ENCODE measurements at regions not wholly inside any gene's neighbourhood (a gene's known extent, or its start where the extent isn't known, plus 50 kb on each side); places are given as distances from the start of the nearest gene placed in this dataset.

DNA sequence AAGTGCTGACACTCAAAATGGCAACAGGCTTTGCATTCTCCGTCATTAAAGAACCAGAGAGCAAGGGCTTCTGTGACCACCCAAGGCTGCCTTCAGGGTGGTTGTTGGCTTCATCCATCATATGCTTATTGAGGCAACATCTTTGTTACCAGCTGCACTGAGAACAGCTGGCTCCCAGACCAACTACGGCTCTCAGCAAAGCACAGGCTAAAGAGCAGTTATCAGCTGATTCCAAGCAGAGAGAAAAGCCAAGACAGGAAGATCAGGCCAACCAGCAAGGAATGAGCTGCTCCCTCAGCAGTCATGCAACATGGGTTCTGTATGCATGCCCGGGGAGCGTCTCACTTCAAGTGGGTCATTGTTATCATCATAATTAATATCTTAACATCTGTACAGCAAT lies 358.9 kb downstream of the ACTL7B start:
- H3K36me3 ChIP-seq (ENCODE audit: control insufficient read depth in 4 of 4, insufficient read depth in 3 of 4, low read depth in 1 of 4, low read length in 3 of 4) = no peaks in the 10 kb centered on the region
- 93% methylated on average over 4 of the region's 4 CpGs for WGBS
- no peak for DNase-seq (ENCODE audit: low spot score)
- H3K4me1 ChIP-seq (ENCODE audit: control insufficient read depth in 4 of 4, insufficient read depth in 4 of 4, low read length in 3 of 4) = no peaks in the 10 kb centered on the region
- no peaks in the 10 kb centered on the region for H3K27me3 ChIP-seq (ENCODE audit: control insufficient read depth in 4 of 4, insufficient read depth in 4 of 4, low read length in 3 of 4)
- H3K9ac ChIP-seq (ENCODE audit: low read depth in 1 of 2, low read length in 2 of 2) = no peak overlapping the region
- peaks cover 0 to 3% (median 1%) of the 10 kb centered on the region in 4 donors for H3K9me3 ChIP-seq (ENCODE audit: control insufficient read depth in 4 of 4, low read length in 3 of 4)
- TF ChIP-seq, protein P1, sequence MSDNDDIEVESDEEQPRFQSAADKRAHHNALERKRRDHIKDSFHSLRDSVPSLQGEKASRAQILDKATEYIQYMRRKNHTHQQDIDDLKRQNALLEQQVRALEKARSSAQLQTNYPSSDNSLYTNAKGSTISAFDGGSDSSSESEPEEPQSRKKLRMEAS (IDR thresholded peaks at IDR 0.05) = no peak
- TF ChIP-seq, protein P2, sequence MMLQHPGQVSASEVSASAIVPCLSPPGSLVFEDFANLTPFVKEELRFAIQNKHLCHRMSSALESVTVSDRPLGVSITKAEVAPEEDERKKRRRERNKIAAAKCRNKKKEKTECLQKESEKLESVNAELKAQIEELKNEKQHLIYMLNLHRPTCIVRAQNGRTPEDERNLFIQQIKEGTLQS (IDR thresholded peaks at IDR 0.05) = no peak
- TF ChIP-seq HNF4G (IDR thresholded peaks at IDR 0.05) (no peak), RAD21 (IDR thresholded peaks at IDR 0.05) (no peak), EGR1 (IDR thresholded peaks at IDR 0.05; ENCODE audit: low read depth in 2 of 2) (no peak), SP1 (IDR thresholded peaks at IDR 0.05) (no peak), TAF1 (conservative IDR thresholded peaks at IDR 0.05) (no peak), FOXA2 (IDR thresholded peaks at IDR 0.05) (no peak), HNF4A (conservative IDR thresholded peaks at IDR 0.05) (no peak), RXRA (IDR thresholded peaks at IDR 0.05) (no peak), GABPA (IDR thresholded peaks at IDR 0.05 in 1 of 2, conservative IDR thresholded peaks at IDR 0.05 in 1 of 2) (no peak), NR2F2 (IDR thresholded peaks at IDR 0.05) (no peak), CTCF (IDR thresholded peaks at IDR 0.05; ENCODE audit: low read depth, low read length, missing input control) (no peak)
- TF ChIP-seq, protein P3, sequence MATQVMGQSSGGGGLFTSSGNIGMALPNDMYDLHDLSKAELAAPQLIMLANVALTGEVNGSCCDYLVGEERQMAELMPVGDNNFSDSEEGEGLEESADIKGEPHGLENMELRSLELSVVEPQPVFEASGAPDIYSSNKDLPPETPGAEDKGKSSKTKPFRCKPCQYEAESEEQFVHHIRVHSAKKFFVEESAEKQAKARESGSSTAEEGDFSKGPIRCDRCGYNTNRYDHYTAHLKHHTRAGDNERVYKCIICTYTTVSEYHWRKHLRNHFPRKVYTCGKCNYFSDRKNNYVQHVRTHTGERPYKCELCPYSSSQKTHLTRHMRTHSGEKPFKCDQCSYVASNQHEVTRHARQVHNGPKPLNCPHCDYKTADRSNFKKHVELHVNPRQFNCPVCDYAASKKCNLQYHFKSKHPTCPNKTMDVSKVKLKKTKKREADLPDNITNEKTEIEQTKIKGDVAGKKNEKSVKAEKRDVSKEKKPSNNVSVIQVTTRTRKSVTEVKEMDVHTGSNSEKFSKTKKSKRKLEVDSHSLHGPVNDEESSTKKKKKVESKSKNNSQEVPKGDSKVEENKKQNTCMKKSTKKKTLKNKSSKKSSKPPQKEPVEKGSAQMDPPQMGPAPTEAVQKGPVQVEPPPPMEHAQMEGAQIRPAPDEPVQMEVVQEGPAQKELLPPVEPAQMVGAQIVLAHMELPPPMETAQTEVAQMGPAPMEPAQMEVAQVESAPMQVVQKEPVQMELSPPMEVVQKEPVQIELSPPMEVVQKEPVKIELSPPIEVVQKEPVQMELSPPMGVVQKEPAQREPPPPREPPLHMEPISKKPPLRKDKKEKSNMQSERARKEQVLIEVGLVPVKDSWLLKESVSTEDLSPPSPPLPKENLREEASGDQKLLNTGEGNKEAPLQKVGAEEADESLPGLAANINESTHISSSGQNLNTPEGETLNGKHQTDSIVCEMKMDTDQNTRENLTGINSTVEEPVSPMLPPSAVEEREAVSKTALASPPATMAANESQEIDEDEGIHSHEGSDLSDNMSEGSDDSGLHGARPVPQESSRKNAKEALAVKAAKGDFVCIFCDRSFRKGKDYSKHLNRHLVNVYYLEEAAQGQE (IDR thresholded peaks at IDR 0.05) = no peak
- no peak overlapping the region for H3K4me3 ChIP-seq (ENCODE audit: low read depth in 1 of 3, low read length in 3 of 3)
- no peak overlapping the region for H3K27ac ChIP-seq (ENCODE audit: low read depth in 1 of 2, low read length in 2 of 2)

- no peaks in the 10 kb centered on the region for H3K9me3 ChIP-seq (ENCODE audit: control insufficient read depth in 4 of 4, low read length in 3 of 4)
- H3K27ac ChIP-seq (ENCODE audit: low read depth in 1 of 2, low read length in 2 of 2) = no peak overlapping the region
- no peak for TF ChIP-seq TAF1 (conservative IDR thresholded peaks at IDR 0.05)
- TF ChIP-seq JUND (IDR thresholded peaks at IDR 0.05) = no peak
- no peak for TF ChIP-seq CTCF (IDR thresholded peaks at IDR 0.05; ENCODE audit: low read depth, low read length, missing input control)
- TF ChIP-seq, protein P2 (IDR thresholded peaks at IDR 0.05) = no peak
- no peak for TF ChIP-seq HNF4A (conservative IDR thresholded peaks at IDR 0.05)
- no peak for TF ChIP-seq YY1 (IDR thresholded peaks at IDR 0.05)
- H3K9ac ChIP-seq (ENCODE audit: low read depth in 1 of 2, low read length in 2 of 2) = no peak overlapping the region
- WGBS = 95% methylated on average over 1 of the region's 1 CpG
- H3K4me1 ChIP-seq (ENCODE audit: control insufficient read depth in 4 of 4, insufficient read depth in 4 of 4, low read length in 3 of 4) = peaks cover 0 to 5% (median 0%) of the 10 kb centered on the region in 4 donors
- DNase-seq (ENCODE audit: low spot score) = no peak
- H3K4me3 ChIP-seq (ENCODE audit: low read depth in 1 of 3, low read length in 3 of 3) = no peak overlapping the region
- no peaks in the 10 kb centered on the region for H3K27me3 ChIP-seq (ENCODE audit: control insufficient read depth in 4 of 4, insufficient read depth in 4 of 4, low read length in 3 of 4)
- no peaks in the 10 kb centered on the region for H3K36me3 ChIP-seq (ENCODE audit: control insufficient read depth in 4 of 4, insufficient read depth in 3 of 4, low read depth in 1 of 4, low read length in 3 of 4)
Measured at GRCh38 chr9:108489567-108489966, 366.2 kb downstream of the ACTL7B start.
